Memory B cell (primary cell): ENCODE measurements at regions not wholly inside any gene's neighbourhood (a gene's known extent, or its start where the extent isn't known, plus 50 kb on each side); places are given as distances from the start of the nearest gene placed in this dataset.

Experiments
- ATAC-seq: fragments of 150-1000 bp; cut with Tn5 transposase; 2 replicates; pipeline ENCODE4 v1.10.0; 2021; ENCODE audit warnings: low read depth, mild to moderate bottlenecking, moderate library complexity
- DNase-seq, 2 donors: peaks; one replicate each; pipeline ENCODE4 v3.0.0; 2022; ENCODE audit warnings: low spot score in 2 of 2
- H3K27ac Mint-ChIP-seq: one replicate; pipeline ENCODE4 v1.8.0; 2022; ENCODE audit warnings: mild to moderate bottlenecking, moderate library complexity, mixed read lengths
- H3K27me3 Mint-ChIP-seq: one replicate; pipeline ENCODE4 v1.8.0; 2022; ENCODE audit warnings: mixed read lengths
- H3K36me3 Mint-ChIP-seq: one replicate; pipeline ENCODE4 v1.8.0; 2022; ENCODE audit warnings: mild to moderate bottlenecking, mixed read lengths
- H3K4me1 Mint-ChIP-seq: one replicate; pipeline ENCODE4 v1.8.0; 2022; ENCODE audit warnings: mixed read lengths
- H3K4me3 Mint-ChIP-seq: one replicate; pipeline ENCODE4 v1.8.0; 2022; ENCODE audit warnings: mild to moderate bottlenecking, moderate library complexity, mixed read lengths
- H3K9me3 Mint-ChIP-seq: one replicate; pipeline ENCODE4 v1.8.0; 2022; ENCODE audit warnings: mixed read lengths

GRCh38 chr22:34278121-34278520 lies 357.8 kb upstream of the LARGE1 start:
- Mint-ChIP-seq H3K4me3 (no peak overlapping the region), H3K27me3 (peaks cover 2% of the 10 kb centered on the region), H3K9me3 (peaks cover 4% of the 10 kb centered on the region), H3K4me1 (no peaks in the 10 kb centered on the region), H3K27ac (no peak overlapping the region), H3K36me3 (no peaks in the 10 kb centered on the region)
- DNase-seq (no peak), ATAC-seq (no peak)

GRCh38 chr22:34281738-34282137 lies 361.5 kb upstream of the LARGE1 start:
- H3K36me3 Mint-ChIP-seq, result no peaks in the 10 kb centered on the region
- DNase-seq (no peak), ATAC-seq (no peak)
- H3K4me1 Mint-ChIP-seq, result no peaks in the 10 kb centered on the region
- no peak overlapping the region for H3K4me3 Mint-ChIP-seq
- H3K27ac Mint-ChIP-seq, result no peak overlapping the region
- peaks cover 2% of the 10 kb centered on the region for H3K27me3 Mint-ChIP-seq
- H3K9me3 Mint-ChIP-seq, result peaks cover 2% of the 10 kb centered on the region

- Mint-ChIP-seq H3K27ac (no peak overlapping the region), H3K27me3 (peaks cover 2% of the 10 kb centered on the region), H3K4me3 (no peak overlapping the region), H3K4me1 (no peaks in the 10 kb centered on the region), H3K9me3 (peaks cover 4% of the 10 kb centered on the region), H3K36me3 (no peaks in the 10 kb centered on the region)
- no peak for DNase-seq
- no peak for ATAC-seq
Measured at GRCh38 chr22:34283844-34284243, 363.6 kb upstream of the LARGE1 start.

GRCh38 chr22:34293324-34293723 lies 373.0 kb upstream of the LARGE1 start:
- Mint-ChIP-seq H3K27me3 (no peaks in the 10 kb centered on the region), H3K4me3 (no peak overlapping the region), H3K27ac (no peak overlapping the region), H3K9me3 (peaks cover 3% of the 10 kb centered on the region), H3K4me1 (no peaks in the 10 kb centered on the region), H3K36me3 (no peaks in the 10 kb centered on the region)
- DNase-seq (no peak), ATAC-seq (no peak)

GRCh38 chr22:34294476-34294875 lies 374.2 kb upstream of the LARGE1 start:
- Mint-ChIP-seq H3K9me3 (peaks cover 1% of the 10 kb centered on the region), H3K27ac (no peak overlapping the region), H3K27me3 (no peaks in the 10 kb centered on the region), H3K36me3 (no peaks in the 10 kb centered on the region), H3K4me1 (no peaks in the 10 kb centered on the region), H3K4me3 (no peak overlapping the region)
- ATAC-seq (no peak), DNase-seq (no peak)

GRCh38 chr22:34294986-34295385 lies 374.7 kb upstream of the LARGE1 start:
- ATAC-seq, result no peak
- H3K27me3 Mint-ChIP-seq, result no peaks in the 10 kb centered on the region
- no peaks in the 10 kb centered on the region for H3K9me3 Mint-ChIP-seq
- no peak for DNase-seq
- no peaks in the 10 kb centered on the region for H3K36me3 Mint-ChIP-seq
- no peaks in the 10 kb centered on the region for H3K4me1 Mint-ChIP-seq
- H3K4me3 Mint-ChIP-seq, result no peak overlapping the region
- no peak overlapping the region for H3K27ac Mint-ChIP-seq

GRCh38 chr22:34296461-34296860 lies 376.2 kb upstream of the LARGE1 start:
- Mint-ChIP-seq H3K27ac (no peak overlapping the region), H3K4me3 (no peak overlapping the region), H3K4me1 (no peaks in the 10 kb centered on the region), H3K36me3 (no peaks in the 10 kb centered on the region), H3K27me3 (peaks cover 2% of the 10 kb centered on the region), H3K9me3 (peaks cover 3% of the 10 kb centered on the region)
- DNase-seq (no peak), ATAC-seq (no peak)

- Mint-ChIP-seq H3K36me3 (no peaks in the 10 kb centered on the region), H3K4me1 (no peaks in the 10 kb centered on the region), H3K27me3 (peaks cover 2% of the 10 kb centered on the region), H3K27ac (no peak overlapping the region), H3K9me3 (peaks cover 3% of the 10 kb centered on the region), H3K4me3 (no peak overlapping the region)
- DNase-seq (no peak), ATAC-seq (no peak)
Measured at GRCh38 chr22:34297536-34298120, 377.4 kb upstream of the LARGE1 start.

- peaks cover 3% of the 10 kb centered on the region for H3K9me3 Mint-ChIP-seq
- H3K4me1 Mint-ChIP-seq, result no peaks in the 10 kb centered on the region
- no peak for DNase-seq
- peaks cover 2% of the 10 kb centered on the region for H3K27me3 Mint-ChIP-seq
- no peaks in the 10 kb centered on the region for H3K36me3 Mint-ChIP-seq
- no peak overlapping the region for H3K4me3 Mint-ChIP-seq
- H3K27ac Mint-ChIP-seq, result no peak overlapping the region
- ATAC-seq, result no peak
Measured at GRCh38 chr22:34299496-34299895, 379.2 kb upstream of the LARGE1 start.

GRCh38 chr22:34301569-34301968 lies 381.3 kb upstream of the LARGE1 start:
- no peak overlapping the region for H3K4me3 Mint-ChIP-seq
- ATAC-seq, result no peak
- peaks cover 3% of the 10 kb centered on the region for H3K9me3 Mint-ChIP-seq
- no peak overlapping the region for H3K27ac Mint-ChIP-seq
- DNase-seq, result no peak
- H3K4me1 Mint-ChIP-seq, result no peaks in the 10 kb centered on the region
- peaks cover 2% of the 10 kb centered on the region for H3K27me3 Mint-ChIP-seq
- no peaks in the 10 kb centered on the region for H3K36me3 Mint-ChIP-seq

GRCh38 chr22:34303656-34304055 lies 383.4 kb upstream of the LARGE1 start:
- Mint-ChIP-seq H3K27me3 (peaks cover 2% of the 10 kb centered on the region), H3K9me3 (peaks cover 3% of the 10 kb centered on the region), H3K36me3 (no peaks in the 10 kb centered on the region), H3K4me3 (no peak overlapping the region), H3K4me1 (no peaks in the 10 kb centered on the region), H3K27ac (no peak overlapping the region)
- DNase-seq (no peak), ATAC-seq (no peak)

- H3K27ac Mint-ChIP-seq, result no peak overlapping the region
- no peaks in the 10 kb centered on the region for H3K9me3 Mint-ChIP-seq
- H3K36me3 Mint-ChIP-seq, result no peaks in the 10 kb centered on the region
- ATAC-seq, result no peak
- H3K4me1 Mint-ChIP-seq, result no peaks in the 10 kb centered on the region
- no peak for DNase-seq
- no peaks in the 10 kb centered on the region for H3K27me3 Mint-ChIP-seq
- no peak overlapping the region for H3K4me3 Mint-ChIP-seq
Measured at GRCh38 chr22:34306361-34306760, 386.1 kb upstream of the LARGE1 start.

GRCh38 chr22:34308101-34308500 lies 387.8 kb upstream of the LARGE1 start:
- Mint-ChIP-seq H3K36me3 (no peaks in the 10 kb centered on the region), H3K27ac (no peak overlapping the region), H3K27me3 (no peaks in the 10 kb centered on the region), H3K4me1 (no peaks in the 10 kb centered on the region), H3K4me3 (no peak overlapping the region), H3K9me3 (no peaks in the 10 kb centered on the region)
- ATAC-seq (no peak), DNase-seq (no peak)

GRCh38 chr22:34319346-34319745 lies 399.1 kb upstream of the LARGE1 start:
- Mint-ChIP-seq H3K9me3 (peaks cover 6% of the 10 kb centered on the region), H3K27ac (no peak overlapping the region), H3K36me3 (no peaks in the 10 kb centered on the region), H3K4me3 (no peak overlapping the region), H3K4me1 (no peaks in the 10 kb centered on the region), H3K27me3 (peaks cover 5% of the 10 kb centered on the region)
- DNase-seq (no peak), ATAC-seq (no peak)

GRCh38 chr22:34324763-34325162 lies 404.5 kb upstream of the LARGE1 start:
- Mint-ChIP-seq H3K4me3 (no peak overlapping the region), H3K36me3 (no peaks in the 10 kb centered on the region), H3K27me3 (no peaks in the 10 kb centered on the region), H3K27ac (no peak overlapping the region), H3K9me3 (no peaks in the 10 kb centered on the region), H3K4me1 (no peaks in the 10 kb centered on the region)
- no peak for DNase-seq
- no peak for ATAC-seq
